ENCODE measurements at regions not wholly inside any gene's neighbourhood (a gene's known extent, or its start where the extent isn't known, plus 50 kb on each side); places are given as distances from the start of the nearest gene placed in this dataset.

- no peak overlapping the region for H3K27ac ChIP-seq (ENCODE audit: low read depth in 2 of 2, low read length in 1 of 2)
- TF ChIP-seq NRF1 (IDR thresholded peaks at IDR 0.05; ENCODE audit: low read depth, low read length) (no peak), POLR2AphosphoS5 (IDR thresholded peaks at IDR 0.05; ENCODE audit: low read depth, low read length) (no peak), MEF2A (IDR thresholded peaks at IDR 0.05; ENCODE audit: borderline replicate concordance, low read depth) (no peak), TAF1 (IDR thresholded peaks at IDR 0.05; ENCODE audit: borderline replicate concordance, low read depth, low read length) (no peak), IRF3 (IDR thresholded peaks at IDR 0.05; ENCODE audit: low read depth, low read length) (no peak), FOSL2 (IDR thresholded peaks at IDR 0.05; ENCODE audit: borderline replicate concordance, low read depth) (no peak), RFX5 (IDR thresholded peaks at IDR 0.05; ENCODE audit: low read length) (no peak), FOXM1 (IDR thresholded peaks at IDR 0.05; ENCODE audit: low read depth) (no peak), GABPA (IDR thresholded peaks at IDR 0.05; ENCODE audit: low read depth) (no peak), CTCF (IDR thresholded peaks at IDR 0.05) (no peak), RAD21 (IDR thresholded peaks at IDR 0.05; ENCODE audit: low read length) (no peak), ELF1 (IDR thresholded peaks at IDR 0.05) (no peak), YY1 (IDR thresholded peaks at IDR 0.05; ENCODE audit: low read depth) (no peak), NFIC (IDR thresholded peaks at IDR 0.05; ENCODE audit: borderline replicate concordance) (no peak), FOXJ3 (CRISPR knock-in tag; IDR thresholded peaks at IDR 0.05) (no peak), GATA2 (CRISPR knock-in tag; IDR thresholded peaks at IDR 0.05) (no peak), SMC3 (IDR thresholded peaks at IDR 0.05; ENCODE audit: low read depth, low read length) (no peak), EZH2phosphoT487 (IDR thresholded peaks at IDR 0.05; ENCODE audit: borderline replicate concordance, low read depth) (no peak), JUND (IDR thresholded peaks at IDR 0.05) (no peak), MXI1 (IDR thresholded peaks at IDR 0.05; ENCODE audit: low read depth, low read length) (no peak)
- ChIA-PET CTCF (no interaction called here), POLR2A (no interaction called here)
- no peaks in the 10 kb centered on the region for H3K27me3 ChIP-seq (ENCODE audit: insufficient read depth)
- H3K9ac ChIP-seq, result no peak overlapping the region
- H3K9me3 ChIP-seq, result no peaks in the 10 kb centered on the region
- no peak overlapping the region for H3K4me2 ChIP-seq
- H3K4me1 ChIP-seq (ENCODE audit: control insufficient read depth in 1 of 2, insufficient read depth in 2 of 2, low read depth in 1 of 2, low read length in 1 of 2), result no peaks in the 10 kb centered on the region
- H3F3A ChIP-seq (replicated peaks; ENCODE audit: insufficient read depth), result no peaks in the 10 kb centered on the region
- no peak for DNase-seq
- H2AFZ ChIP-seq (ENCODE audit: low read depth), result no peak overlapping the region
- H3K4me3 ChIP-seq (ENCODE audit: low read depth in 2 of 2, low read length in 1 of 2), result no peak overlapping the region
- no peaks in the 10 kb centered on the region for H3K36me3 ChIP-seq (replicated peaks in 1 of 2; ENCODE audit: control insufficient read depth in 1 of 2, insufficient read depth in 2 of 2, low read length in 1 of 2)
- WGBS (ENCODE audit: low lambda C conversion rate), result 0% methylated on average over 2 of the region's 2 CpGs
- H4K20me1 ChIP-seq (ENCODE audit: insufficient read depth), result no peaks in the 10 kb centered on the region
- no peaks in the 10 kb centered on the region for H3K79me2 ChIP-seq (ENCODE audit: insufficient read depth)
- H3K9me2 ChIP-seq, result no peaks in the 10 kb centered on the region
Measured at GRCh38 chr14:40623643-40624042, 983.0 kb upstream of the LRFN5 start.
